Stimulated activated CD8-positive, alpha-beta memory T cell treated with anti-CD3 and anti-CD28 coated beads, Interleukin-12 subunit alpha, Interleukin-12 subunit beta, amount 100 ng/mL, for 24 hours (primary cell): ENCODE measurements at regions not wholly inside any gene's neighbourhood (a gene's known extent, or its start where the extent isn't known, plus 50 kb on each side); places are given as distances from the start of the nearest gene placed in this dataset.

Source experiments
- DNase-seq: peaks from one replicate; pipeline ENCODE4 v3.0.0-alpha.2; 2020; ENCODE audit errors: extremely low read depth

DNA sequence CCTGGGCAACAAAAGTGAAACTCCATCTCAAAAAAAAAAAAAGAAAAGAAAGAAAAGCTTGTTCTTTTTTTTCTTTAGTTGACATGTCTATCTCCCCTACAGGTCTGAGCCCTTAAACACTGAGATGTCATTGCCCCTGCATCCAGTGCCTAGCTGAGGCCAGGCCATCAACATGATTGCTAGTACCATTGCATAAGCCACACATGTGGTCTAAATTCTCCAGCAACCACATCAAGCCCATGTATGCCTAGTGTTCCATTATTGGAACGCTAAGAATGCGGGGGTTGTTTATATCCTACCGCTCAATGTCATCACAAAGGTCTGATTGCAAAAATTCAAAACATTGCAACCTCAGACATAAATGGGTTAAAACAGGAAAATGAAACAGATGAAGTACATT lies 62.7 kb downstream of the NPTX2 start:
- DNase-seq = no peak

DNA sequence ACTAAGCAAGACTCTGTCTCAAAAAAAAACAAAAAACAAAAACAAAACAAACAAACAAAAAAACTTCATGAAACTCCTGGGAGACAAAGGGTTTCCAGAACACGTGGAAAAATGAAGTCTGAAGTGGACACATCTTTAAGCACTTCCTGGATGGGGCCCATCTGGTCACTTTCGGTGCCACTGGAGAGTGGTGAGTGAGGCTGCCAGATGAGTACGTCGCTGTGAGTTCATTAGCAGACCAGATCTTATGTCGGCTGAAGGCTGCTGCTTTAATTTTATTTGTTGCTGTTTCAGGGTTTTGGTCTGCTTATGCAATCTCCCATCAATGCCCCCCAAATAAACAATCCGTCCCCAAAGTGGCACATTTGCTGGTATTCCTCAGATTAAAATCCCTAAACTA lies 64.4 kb downstream of the NPTX2 start:
- DNase-seq = no peak

DNA sequence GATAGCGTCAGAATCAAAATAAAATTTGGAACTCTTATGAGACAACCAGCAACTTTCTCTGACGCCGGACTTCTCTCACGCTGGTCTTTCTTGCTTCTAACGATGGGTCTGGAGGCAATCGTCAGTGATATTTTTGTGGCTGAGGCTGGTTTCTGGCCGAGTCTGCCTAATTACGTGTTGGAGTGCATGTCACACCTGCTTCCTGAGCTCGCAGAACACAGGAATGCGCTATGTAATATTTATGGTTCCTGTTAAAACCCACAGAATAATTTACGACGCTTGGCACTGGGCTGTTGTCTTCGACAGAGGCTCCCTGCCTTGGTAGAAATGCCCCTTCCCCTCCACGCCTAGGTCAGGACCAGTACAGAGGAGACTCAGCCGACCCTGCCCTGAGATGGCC lies 64.9 kb downstream of the NPTX2 start:
- no peak for DNase-seq

DNA sequence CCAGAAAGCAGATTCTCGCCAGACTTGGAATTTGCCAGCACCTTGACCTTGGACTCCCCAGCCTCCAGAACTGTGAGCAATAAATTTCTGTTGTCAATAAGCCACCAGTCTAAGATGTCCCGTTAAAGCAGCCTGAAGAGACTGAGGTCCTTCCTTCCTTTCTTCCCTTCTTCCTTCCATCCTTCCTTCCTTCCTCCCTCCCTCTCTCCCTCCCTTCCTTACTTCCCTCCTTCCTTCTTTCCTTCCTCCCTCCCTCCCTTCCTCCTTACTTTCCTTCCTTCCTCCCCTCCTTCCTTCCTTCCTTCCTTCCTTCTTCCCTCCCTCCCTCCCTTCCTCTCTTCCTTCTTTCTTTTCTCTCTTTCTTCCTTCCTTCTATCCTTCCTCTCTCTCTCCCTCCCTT lies 66.4 kb downstream of the NPTX2 start:
- DNase-seq = no peak

DNA sequence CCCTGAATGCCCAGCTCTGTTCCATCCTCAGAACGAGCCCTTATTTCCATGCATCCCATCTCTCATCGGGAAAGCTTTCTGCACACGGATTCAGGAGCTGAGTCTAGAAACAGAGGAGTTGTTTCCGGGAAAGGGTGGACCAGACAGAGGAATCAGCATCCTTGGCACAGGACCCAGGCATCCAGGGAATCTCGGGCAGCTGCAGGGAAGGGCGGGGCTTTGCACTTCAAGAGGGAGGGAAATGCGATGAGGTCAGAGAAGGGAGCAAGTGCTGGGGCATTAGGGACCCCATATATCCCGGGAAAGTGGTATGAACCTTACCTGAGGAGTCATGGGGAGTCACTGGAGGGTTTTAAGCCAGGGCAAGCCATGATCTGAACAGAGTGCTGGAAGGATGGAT lies 68.5 kb downstream of the NPTX2 start:
- no peak for DNase-seq

DNA sequence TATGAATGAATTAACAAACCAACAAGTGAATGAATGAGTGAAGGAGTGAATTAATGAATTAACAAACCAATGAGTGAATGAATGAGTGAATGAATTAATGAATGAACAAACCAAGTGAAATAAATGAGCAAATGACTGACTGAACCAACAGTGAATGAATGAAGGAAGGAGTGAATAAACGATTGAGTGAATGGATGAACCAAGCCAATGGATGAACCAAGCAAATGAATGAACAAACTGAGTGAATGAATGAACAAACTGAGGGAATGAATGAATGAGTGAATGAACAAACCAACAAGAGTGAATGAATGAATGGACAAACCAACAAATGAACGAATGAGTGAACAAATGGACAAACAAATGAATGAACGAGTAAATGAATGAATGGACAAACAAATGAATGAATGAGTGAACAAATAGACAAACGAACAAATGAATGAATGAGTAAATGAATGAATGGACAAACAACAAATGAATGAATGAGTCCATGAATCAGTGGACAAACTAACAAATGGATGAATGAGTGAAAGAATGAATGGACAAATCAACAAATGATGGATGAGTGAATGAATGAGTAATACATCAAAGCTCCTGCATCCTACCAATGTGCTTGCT lies 69.5 kb downstream of the NPTX2 start:
- no peak for DNase-seq

DNA sequence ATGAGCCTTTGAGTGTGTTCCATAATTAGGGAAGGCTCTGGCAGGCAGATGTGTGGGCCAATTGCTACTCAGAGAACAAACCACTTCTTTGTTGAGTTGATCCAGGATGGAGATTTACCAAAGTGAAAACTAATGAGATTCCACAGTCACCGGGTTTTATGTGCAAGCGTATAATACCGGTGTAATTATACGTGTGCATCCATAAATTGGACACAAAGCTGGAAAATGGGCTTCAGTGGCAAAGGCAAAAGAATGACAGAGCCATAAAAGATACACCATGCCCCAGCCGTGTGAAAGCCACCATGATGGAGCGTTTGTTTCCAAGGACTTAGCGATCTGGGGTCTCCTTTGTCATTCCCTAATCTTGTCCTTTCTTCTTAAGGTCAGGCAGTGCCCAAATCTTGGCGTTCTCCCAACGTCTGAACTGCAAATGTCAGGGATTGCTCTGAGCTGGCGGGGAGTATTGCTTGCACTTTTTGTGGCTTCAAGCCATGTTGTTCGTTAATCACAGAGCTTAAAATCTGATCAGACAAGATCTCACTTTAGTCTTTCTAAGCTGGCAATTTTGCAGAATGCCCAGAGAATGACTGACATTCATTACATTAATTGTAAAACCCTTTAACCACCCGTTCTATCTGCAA lies 70.1 kb downstream of the NPTX2 start:
- no peak for DNase-seq

DNA sequence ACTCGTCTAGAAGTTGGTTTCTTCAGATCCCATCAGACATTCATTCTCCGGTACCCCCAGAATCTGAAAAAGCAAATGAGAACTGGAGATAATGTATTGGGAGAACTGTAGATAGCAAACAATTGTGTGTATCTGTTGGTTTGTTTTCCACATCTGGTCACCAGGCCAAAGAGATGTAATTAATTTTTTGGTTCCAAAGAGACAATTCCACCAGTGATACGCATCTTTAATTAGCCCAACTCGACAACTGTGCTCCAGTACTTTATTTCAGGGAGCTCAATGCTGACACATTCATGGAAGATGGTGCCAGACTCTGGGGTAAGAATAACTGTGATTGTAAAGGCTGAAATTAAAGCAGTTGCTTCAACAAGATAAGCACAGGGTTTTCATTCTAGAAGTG lies 74.5 kb downstream of the NPTX2 start:
- DNase-seq = no peak

DNA sequence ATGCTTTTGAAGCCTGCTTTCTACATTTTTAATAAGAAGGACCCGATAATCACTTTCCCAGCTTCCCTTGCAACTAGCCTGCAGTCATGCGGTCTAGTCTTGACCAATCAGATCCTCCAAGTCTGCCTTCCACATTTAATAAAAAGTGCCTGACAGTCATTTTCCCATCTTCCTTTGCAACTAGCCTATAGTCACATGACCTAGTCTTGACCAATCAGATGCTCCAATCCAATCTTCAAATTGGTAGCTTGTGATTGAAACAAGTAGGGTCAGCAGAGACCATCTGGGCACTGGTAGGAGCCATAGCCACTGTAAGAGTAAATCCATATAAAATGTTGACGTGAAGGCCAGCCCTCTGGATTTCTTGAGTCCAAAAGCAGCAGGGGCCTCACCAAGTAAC lies 80.0 kb downstream of the NPTX2 start:
- no peak for DNase-seq

DNA sequence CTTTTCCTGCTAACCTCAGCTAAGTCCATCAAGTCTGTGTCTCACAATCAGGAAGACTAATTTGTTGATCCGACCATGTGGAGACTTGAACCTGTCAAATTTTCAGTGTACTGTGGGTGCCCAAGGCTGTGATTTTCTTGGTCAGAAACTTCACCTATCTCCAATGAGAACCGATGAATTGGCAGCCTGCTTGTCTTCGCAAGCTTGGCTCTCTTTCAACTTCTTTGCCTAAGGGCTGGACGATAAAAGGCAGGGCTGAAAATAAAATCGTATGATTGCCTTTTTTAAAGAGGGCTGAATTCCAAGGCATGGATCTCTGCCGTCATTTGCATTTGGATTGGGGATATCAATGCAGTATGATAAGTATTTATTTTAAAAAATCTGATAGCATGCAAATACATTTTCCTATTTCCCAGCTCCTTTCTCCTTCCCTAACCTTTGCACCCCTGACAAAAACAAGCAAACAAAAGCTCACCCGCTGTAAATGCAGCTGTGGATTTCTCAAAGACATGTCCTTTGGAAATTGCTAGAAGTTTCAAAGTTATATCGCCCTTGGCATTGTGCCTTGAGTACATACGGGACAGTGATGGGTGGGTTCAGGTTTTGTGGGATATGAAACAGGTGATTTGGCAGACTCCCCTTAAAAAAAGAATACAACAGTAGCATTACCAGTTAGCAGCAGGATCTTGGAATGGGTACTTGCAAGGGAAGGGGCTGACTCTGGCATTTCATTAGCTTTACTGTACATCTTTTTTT lies 80.6 kb downstream of the NPTX2 start:
- DNase-seq = no peak

DNA sequence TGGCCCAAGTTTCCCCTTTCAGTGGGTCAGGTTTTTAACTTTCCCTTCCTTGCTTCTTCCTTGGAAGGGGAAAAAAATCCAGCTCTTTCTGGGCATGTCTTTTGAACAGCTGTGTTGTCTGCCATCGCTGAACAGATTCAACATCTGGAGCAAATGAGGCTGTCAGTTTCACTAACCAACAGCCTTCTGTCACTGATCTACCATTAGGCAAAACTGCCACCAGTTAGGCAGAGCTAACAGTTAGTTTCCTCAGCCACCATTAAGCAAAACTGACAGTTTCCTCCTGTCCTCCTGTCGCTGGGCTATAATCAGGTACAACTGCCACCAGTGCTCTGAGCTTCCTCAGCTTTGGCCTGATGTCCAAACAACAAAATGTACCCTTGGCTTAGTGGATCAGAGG lies 81.9 kb downstream of the NPTX2 start:
- DNase-seq = no peak

DNA sequence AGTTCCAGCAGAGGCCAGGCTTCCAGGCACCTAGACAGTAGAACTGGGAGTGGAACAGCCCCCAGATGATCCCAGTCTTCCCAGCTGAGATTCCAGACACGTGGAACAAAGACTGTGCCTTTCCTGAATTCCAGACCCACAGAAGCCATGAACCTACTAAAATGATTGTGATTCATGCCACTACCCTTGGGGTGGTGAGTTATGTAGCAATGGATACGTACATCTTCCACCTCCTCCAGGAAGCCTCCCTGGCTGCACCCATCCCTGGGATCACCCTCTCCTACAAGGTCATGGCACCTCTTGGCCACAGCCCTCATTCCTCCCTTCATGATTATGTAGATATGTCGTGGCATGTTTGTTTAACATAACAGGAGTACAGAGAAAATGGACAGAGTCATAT lies 83.4 kb downstream of the NPTX2 start:
- no peak for DNase-seq

DNA sequence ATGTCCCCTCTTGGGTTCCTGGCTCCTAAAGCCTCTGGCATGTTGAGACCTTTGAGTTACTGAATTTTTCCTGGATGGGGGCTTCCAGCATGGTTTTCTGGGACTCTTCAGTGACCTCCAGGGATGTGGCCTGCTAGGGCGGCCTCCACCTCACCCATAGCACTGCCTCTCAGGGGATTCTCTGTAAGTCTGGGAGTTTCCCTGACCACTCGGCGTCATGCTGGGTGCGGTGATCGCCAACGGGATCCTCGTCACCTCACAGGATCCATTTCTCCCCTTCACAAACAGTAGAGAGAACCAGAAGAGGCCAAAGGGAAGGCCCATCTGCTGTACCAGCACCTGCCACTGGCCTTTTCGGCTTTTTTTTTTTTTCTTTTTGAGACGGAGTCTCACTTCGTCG lies 84.3 kb downstream of the NPTX2 start:
- DNase-seq = no peak

DNA sequence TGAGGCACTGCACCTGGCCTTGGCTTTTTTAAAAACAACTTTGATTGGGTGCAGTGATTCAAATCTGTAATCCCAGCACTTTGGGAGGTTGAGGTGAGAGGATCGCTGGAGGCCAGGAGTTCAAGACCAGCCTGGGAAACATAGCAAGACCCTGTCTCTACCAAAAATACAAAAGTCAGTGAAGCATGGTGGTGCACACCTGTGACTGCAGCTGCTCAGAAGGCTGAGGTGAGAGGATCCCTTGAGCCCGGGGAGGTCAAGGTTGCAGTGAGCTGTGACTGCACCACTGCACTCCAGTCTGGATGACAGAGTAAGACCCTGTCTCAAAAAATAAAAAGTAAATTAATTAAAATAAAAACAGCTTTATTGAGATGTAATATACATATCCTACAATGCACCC lies 84.9 kb downstream of the NPTX2 start:
- no peak for DNase-seq

DNA sequence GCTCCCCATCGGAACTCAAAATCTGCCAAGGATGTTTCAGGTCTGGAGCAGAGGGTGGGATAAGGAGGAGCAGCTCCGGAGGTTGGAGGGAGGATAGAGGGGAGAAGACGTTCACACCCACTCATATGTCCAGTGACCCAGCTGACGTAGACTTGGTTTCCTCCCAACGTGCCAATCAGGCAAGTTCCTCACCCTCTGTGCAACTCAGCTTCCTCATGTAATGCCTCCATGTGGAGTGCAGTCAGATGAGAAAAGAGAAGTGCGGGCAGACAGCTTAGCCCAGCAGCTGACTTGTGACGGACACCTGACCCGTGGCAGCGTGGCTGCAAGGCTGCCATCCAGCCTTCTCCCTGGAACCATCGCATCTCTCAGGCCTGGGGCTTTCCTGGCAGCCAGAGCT lies 86.8 kb downstream of the NPTX2 start:
- DNase-seq = no peak

DNA sequence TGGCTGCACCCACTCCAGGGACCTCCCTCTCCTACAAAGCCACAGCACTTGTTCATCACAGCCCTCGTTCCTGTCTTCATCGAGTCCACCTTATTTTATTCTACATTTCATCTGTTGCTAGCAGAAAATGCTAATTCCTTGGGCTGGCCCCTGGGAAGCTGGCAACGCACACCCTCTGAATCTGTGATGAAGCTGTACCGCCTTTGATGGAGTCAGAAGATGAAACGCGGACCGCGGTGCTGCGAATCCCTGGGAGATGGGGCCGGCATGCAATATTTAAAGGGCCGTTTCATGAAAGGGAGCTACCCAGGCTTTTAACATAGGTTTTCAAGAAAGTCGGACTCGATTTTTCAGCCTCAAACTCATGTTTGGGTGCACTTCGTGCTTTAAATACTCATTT lies 88.5 kb downstream of the NPTX2 start:
- no peak for DNase-seq

DNA sequence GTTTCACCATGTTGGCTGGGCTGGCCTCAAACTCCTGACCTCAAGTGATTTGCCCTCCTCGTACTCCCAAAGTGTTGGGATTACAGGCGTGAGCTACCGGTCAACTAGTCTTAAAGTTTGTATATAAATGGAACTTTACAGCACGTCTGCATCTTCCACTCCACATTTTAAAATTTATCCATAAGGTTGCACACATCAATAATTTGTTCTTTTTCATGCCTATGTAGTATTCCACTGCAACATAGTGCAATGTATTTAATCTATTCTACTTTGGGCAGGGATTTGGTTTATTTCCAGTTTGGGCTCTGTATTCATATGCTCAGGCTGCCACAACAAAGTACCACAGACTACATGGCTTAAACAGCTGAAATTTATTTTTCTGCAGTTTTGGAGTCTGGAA lies 90.0 kb downstream of the NPTX2 start:
- no peak for DNase-seq

DNA sequence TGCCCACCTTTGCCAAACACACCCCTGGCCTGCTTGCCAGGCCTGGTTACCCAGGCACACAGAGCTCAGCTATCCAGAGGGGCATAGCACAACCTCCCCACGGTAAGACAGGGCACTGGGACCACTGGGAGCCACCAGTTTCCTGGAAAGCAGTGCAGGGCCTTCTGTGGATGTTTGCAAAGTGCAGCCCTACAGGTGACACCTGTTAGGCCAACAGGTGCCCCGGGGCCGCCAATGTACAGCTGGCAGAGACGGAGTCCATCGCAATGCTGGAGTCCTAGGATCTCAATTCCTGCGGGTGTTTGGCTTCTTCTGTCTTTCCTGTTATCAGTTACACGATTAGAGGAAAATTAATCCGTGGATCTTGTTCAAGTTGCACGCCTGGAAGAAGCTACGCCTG lies 94.9 kb downstream of the NPTX2 start:
- DNase-seq = no peak

DNA sequence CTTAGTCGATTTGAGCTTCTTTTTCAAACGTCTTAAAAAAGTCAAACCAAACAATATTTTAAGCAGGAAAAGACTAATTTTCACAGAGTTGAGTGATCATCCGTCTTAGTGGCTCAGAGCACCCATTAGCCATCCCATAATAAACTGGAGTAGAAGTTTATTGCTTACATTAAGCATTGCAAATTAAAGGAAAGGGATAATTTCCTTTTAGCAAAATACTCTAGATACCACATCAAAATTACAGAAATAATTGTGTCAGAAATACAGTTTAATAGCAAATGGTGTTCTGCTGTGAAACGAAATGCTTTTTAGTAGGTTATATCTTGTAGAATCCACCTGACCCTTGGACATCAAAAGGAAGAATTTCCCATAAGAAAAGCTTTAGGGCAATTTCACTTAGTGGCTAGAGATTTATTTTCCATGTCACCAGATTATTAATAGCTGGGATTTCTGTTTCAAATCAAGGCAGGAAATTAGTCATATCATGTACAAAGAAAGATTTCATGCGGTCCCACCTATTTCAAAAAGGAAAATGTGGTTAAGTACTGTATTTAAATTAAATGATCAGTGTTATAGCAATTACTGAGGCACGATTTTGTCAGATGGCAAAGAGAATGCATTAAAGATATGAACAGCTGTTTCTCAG lies 96.2 kb downstream of the NPTX2 start:
- DNase-seq = no peak

DNA sequence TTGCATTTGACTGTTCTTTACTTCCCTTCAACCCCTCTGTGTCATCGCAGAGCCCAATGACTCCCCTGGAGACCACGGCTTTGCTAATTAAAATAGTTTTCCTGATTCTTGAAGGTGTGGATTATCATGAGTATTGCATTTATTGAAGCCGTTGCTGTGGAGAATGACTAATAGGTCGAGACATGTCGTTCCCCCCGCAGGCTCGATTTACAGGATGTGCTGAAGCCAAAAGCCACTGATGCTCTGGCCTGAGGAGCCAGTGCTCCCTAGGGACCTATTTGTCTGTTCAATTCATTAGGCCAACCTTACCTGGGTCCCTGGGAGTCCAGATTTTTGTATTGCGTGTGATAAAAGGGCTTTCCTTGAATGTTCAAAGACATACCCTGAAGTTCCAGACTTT lies 102.3 kb downstream of the NPTX2 start:
- DNase-seq = no peak

DNA sequence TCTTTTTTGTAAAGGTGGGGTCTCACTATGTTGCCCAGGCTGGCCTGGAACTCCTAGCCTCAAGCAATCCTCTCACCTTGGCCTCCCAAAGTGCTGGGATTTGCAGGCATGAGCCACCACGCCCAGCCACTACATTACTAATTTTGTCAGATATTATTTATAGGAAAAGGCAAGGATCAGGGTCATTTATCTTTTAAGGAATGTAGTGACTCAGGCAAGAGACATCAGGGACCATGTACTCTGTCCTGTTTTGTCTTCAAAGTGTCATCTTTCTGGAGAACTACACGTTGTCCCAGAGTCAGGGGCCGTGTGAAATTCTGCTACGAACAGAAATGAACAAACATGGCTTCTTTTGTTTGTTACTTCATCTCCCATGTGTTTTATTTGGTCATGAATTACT lies 105.3 kb downstream of the NPTX2 start:
- no peak for DNase-seq

DNA sequence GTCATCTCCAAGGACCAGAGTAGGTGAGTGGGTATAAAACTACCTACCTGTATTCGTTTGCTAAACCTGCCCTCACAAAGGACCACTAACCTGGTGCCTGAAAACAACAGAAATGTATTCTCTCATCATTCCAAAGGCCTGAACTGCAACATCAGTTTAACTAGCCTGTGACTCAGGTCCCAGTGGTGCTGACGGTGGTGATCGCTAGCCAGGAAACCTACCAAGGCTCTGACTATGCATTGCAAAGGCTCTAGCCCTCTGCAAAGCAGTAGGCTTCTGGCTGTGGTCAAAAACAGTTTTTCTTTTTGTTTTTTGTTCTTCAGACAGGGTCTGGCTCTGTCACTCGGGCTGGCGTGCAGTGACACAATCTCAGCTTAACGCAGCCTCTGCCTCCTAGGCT lies 107.5 kb downstream of the NPTX2 start:
- DNase-seq = no peak

DNA sequence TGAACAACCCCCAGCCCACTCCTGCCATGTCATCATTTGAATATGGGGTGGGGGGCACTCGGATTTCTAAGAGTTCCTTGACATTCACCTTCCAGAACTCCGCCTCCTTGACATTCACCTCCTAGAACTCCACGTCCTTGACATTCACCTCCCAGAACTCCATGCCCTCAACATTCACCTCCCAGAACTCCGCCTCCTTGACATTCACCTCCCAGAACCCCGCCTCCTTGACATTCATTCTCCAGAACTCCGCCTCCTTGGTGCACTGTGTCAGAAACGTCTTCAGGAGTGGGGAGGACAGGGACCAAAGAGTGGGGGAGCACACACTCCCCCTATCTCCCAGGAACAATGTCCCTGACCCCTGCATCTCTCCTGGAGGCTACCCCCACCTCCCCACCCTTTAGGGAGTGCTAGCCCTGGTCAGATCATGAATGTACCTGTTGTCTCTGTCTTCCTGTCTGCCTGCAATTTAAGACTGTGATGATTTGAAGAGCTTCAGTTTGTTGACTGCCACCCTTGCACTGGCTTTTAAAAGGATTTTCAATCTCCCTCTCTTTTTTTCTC lies 110.1 kb downstream of the NPTX2 start:
- DNase-seq = no peak
